ENCODE measurements at regions not wholly inside any gene's neighbourhood (a gene's known extent, or its start where the extent isn't known, plus 50 kb on each side); places are given as distances from the start of the nearest gene placed in this dataset.

DNA sequence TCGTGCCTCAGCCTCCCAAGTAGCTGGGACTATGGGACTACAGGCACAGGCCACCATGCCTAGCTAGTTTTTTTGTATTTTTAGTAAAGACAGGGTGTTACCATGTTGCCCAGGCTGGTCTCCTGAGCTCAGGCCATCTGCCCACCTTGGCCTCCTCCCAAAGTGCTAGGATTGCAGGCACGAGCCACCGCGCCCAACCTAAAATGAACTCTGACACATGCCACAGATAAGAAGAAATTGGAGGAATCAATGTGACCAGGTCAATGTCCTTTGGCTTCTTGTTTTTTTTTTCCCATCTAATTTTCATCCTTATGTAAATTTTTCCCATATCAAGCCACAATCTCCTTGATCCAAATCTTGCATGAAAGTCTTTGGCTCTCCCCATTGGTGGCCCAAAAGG lies 68.1 kb upstream of the SOX21 start:
- no peak for DNase-seq
- no peak overlapping the region for H3K4me3 Mint-ChIP-seq
- H3K27ac Mint-ChIP-seq = no peak overlapping the region
- Histone ChIP-seq H3K27ac (ENCODE audit: low read depth in 1 of 2, low read length in 2 of 2) (no peak overlapping the region), H3K9ac (ENCODE audit: insufficient read depth, low read length, poor library complexity, severe bottlenecking) (no peak overlapping the region), H3K27me3 (ENCODE audit: control insufficient read depth in 2 of 2, insufficient read depth in 2 of 2, low read length in 2 of 2) (no peaks in the 10 kb centered on the region), H3K9me3 (replicated peaks in 1 of 2; ENCODE audit: control insufficient read depth in 1 of 2, insufficient read depth in 1 of 2, low read length in 2 of 2) (peaks cover 0 to 3% of the 10 kb centered on the region in 2 donors), H3K36me3 (replicated peaks in 1 of 2; ENCODE audit: control insufficient read depth in 1 of 2, insufficient read depth in 2 of 2, low read length in 2 of 2) (no peaks in the 10 kb centered on the region), H3K4me2 (replicated peaks; ENCODE audit: extremely low read depth, low read length, poor library complexity, severe bottlenecking) (no peak overlapping the region), H2AFZ (ENCODE audit: insufficient read depth, low read depth, low read length, poor library complexity, severe bottlenecking) (no peak overlapping the region), H4K20me1 (ENCODE audit: insufficient read depth, low read length) (no peaks in the 10 kb centered on the region), H3K4me3 (replicated peaks in 1 of 3; ENCODE audit: low read depth in 2 of 3, low read length in 3 of 3) (no peak overlapping the region), H3K4me1 (ENCODE audit: control insufficient read depth in 1 of 2, insufficient read depth in 2 of 2, low read length in 2 of 2) (no peaks in the 10 kb centered on the region), H3K79me2 (ENCODE audit: insufficient read depth, low read length) (no peaks in the 10 kb centered on the region)
- H3K36me3 Mint-ChIP-seq = no peaks in the 10 kb centered on the region
- 89% methylated on average over 4 of the region's 4 CpGs for WGBS (ENCODE audit: insufficient coverage)
- H3K9me3 Mint-ChIP-seq = peaks cover 0 to 32% (median 10%) of the 10 kb centered on the region in 7 donors
- intact Hi-C loops (cut with micrococcal nuclease) = no loop called here
- H3K27me3 Mint-ChIP-seq (ENCODE audit: low read depth in 3 of 3) = peaks cover 0 to 4% (median 1%) of the 10 kb centered on the region in 3 donors
- H3K4me1 Mint-ChIP-seq = no peaks in the 10 kb centered on the region
- no peak for TF ChIP-seq CTCF (IDR thresholded peaks at IDR 0.05)

GRCh38 chr13:94778986-94779385 lies 66.6 kb upstream of the SOX21 start:
- no peaks in the 10 kb centered on the region for H3K79me2 ChIP-seq (ENCODE audit: insufficient read depth, low read length)
- Mint-ChIP-seq H3K4me1 (no peaks in the 10 kb centered on the region), H3K27ac (no peak overlapping the region), H3K27me3 (ENCODE audit: low read depth in 3 of 3) (peaks cover 0 to 4% (median 1%) of the 10 kb centered on the region in 3 donors), H3K4me3 (no peak overlapping the region), H3K36me3 (no peaks in the 10 kb centered on the region), H3K9me3 (peaks cover 0 to 28% (median 12%) of the 10 kb centered on the region in 7 donors)
- TF ChIP-seq CTCF (IDR thresholded peaks at IDR 0.05) = no peak
- no peak overlapping the region for H3K27ac ChIP-seq (ENCODE audit: low read depth in 1 of 2, low read length in 2 of 2)
- no peaks in the 10 kb centered on the region for H3K4me1 ChIP-seq (ENCODE audit: control insufficient read depth in 1 of 2, insufficient read depth in 2 of 2, low read length in 2 of 2)
- no peaks in the 10 kb centered on the region for H4K20me1 ChIP-seq (ENCODE audit: insufficient read depth, low read length)
- no peaks in the 10 kb centered on the region for H3K36me3 ChIP-seq (replicated peaks in 1 of 2; ENCODE audit: control insufficient read depth in 1 of 2, insufficient read depth in 2 of 2, low read length in 2 of 2)
- H2AFZ ChIP-seq (ENCODE audit: insufficient read depth, low read depth, low read length, poor library complexity, severe bottlenecking) = no peak overlapping the region
- H3K9ac ChIP-seq (ENCODE audit: insufficient read depth, low read length, poor library complexity, severe bottlenecking) = no peak overlapping the region
- peaks cover 0 to 3% of the 10 kb centered on the region in 2 donors for H3K9me3 ChIP-seq (replicated peaks in 1 of 2; ENCODE audit: control insufficient read depth in 1 of 2, insufficient read depth in 1 of 2, low read length in 2 of 2)
- no peak overlapping the region for H3K4me3 ChIP-seq (replicated peaks in 1 of 3; ENCODE audit: low read depth in 2 of 3, low read length in 3 of 3)
- no peaks in the 10 kb centered on the region for H3K27me3 ChIP-seq (ENCODE audit: control insufficient read depth in 2 of 2, insufficient read depth in 2 of 2, low read length in 2 of 2)
- H3K4me2 ChIP-seq (replicated peaks; ENCODE audit: extremely low read depth, low read length, poor library complexity, severe bottlenecking) = no peak overlapping the region
- 66% methylated on average over 2 of the region's 5 CpGs for WGBS (ENCODE audit: insufficient coverage)
- intact Hi-C loops (cut with micrococcal nuclease) = no loop called here
- DNase-seq = no peak

All from CD14-positive monocyte (primary cell).